ENCODE measurements at regions not wholly inside any gene's neighbourhood (a gene's known extent, or its start where the extent isn't known, plus 50 kb on each side); places are given as distances from the start of the nearest gene placed in this dataset. TPM values are rescaled to one million over a fixed set of nuclear protein-coding genes. Genes with fewer than 3 reads are reported as not detected.

Small RNA genes in the stretch of these regions (microRNA-seq; reads per million reads assigned to microRNA genes)
- gene MIR4417 (ENCODE audit: unreplicated experiment), result not detected
